K562 (cell line): ENCODE measurements at regions not wholly inside any gene's neighbourhood (a gene's known extent, or its start where the extent isn't known, plus 50 kb on each side); places are given as distances from the start of the nearest gene placed in this dataset.

Experiments used
- ATAC-seq: fragments of 200-7000 bp; cut with Tn5 transposase; 3 replicates; pipeline ENCODE4 v1.9.1; 2020; ENCODE audit warnings: moderate library complexity
- BruUV-seq: library from RNA; stranded (reverse); fragments of 400-500 nt; replicated peaks from 2 replicates; lab custom pipeline; 2021; lab: Mats Ljungman, UMichigan
- CTCF ChIA-PET: fragments of 300-600 bp; formaldehyde crosslinking; extraction: SDS; loops from one replicate; lab custom pipeline; 2021; ENCODE audit warnings: low intra/inter-chr PET ratio; lab: Yijun Ruan, JAX
- POLR2A ChIA-PET: fragments of 300-600, 350-650 bp; sonication (Branson Sonifier 250); formaldehyde crosslinking; extraction: SDS; loops from one replicate; lab custom pipeline; 2021; ENCODE audit warnings: antibody characterized with exemption, inconsistent platforms; lab: Yijun Ruan, JAX
- DNase-seq, 4 experiments: peaks; one replicate each; pipeline versions ENCODE4 v3.0.0 to v3.0.0-alpha.2; 2011 to 2018; ENCODE audit warnings: low spot score in 3 of 4, mixed read lengths in 3 of 4; ENCODE audit errors: extremely low read depth in 1 of 4
- FAIRE-seq: peaks from 2 replicates; lab custom pipeline; 2011; peaks lifted over from hg19 to GRCh38; lab: Jason Lieb, UNC
- H2AFZ ChIP-seq: 2 replicates; pipeline ENCODE4 v1.6.0; 2011; ENCODE audit warnings: low read depth, low read length, control low read depth, inconsistent platforms
- H3K27ac ChIP-seq: fragments of 200-600 bp; 3 replicates; pipeline ENCODE4 v1.8.0; 2011; ENCODE audit warnings: low read depth, mild to moderate bottlenecking, control low read depth, inconsistent platforms, low read length, moderate library complexity, mixed read lengths; ENCODE audit errors: extremely low read depth
- H3K27me3 ChIP-seq, 2 experiments: fragments of 300-600 bp in 1 of 2; 2 replicates in 1 of 2; 3 replicates in 1 of 2; pipeline versions ENCODE4 v1.6.0 to v1.8.0; 2011; ENCODE audit warnings: inconsistent platforms in 2 of 2, low read length in 2 of 2, mild to moderate bottlenecking in 1 of 2, mixed read lengths in 1 of 2, moderate library complexity in 1 of 2; ENCODE audit not compliant: control insufficient read depth in 2 of 2, insufficient read depth in 2 of 2
- H3K36me3 ChIP-seq: fragments of 300-600 bp; 3 replicates; pipeline ENCODE4 v1.8.0; 2011; ENCODE audit warnings: mild to moderate bottlenecking, low read length, inconsistent platforms; ENCODE audit not compliant: control insufficient read depth, insufficient read depth
- H3K4me1 ChIP-seq, 2 experiments: fragments of 200-600 bp in 1 of 2; replicated peaks in 1 of 2; 2 replicates in 1 of 2; 3 replicates in 1 of 2; pipeline versions ENCODE4 v1.5.1 to v1.8.0; 2011; ENCODE audit warnings: inconsistent platforms in 2 of 2, low read length in 2 of 2, mild to moderate bottlenecking in 1 of 2, mixed read lengths in 1 of 2, moderate library complexity in 1 of 2; ENCODE audit not compliant: control insufficient read depth in 2 of 2, insufficient read depth in 2 of 2
- H3K4me2 ChIP-seq: 2 replicates; pipeline ENCODE4 v1.6.1; 2011; ENCODE audit warnings: low read length, control low read depth, inconsistent platforms, mixed read lengths; ENCODE audit not compliant: insufficient read depth
- H3K4me3 ChIP-seq: fragments of 200-600 bp; sonication (generic), shearing (Covaris generic); 2 replicates; pipeline ENCODE4 v1.5.1; 2016; ENCODE audit warnings: control low read depth, inconsistent platforms
- H3K79me2 ChIP-seq: fragments of 200-600 bp; 3 replicates; pipeline ENCODE4 v1.8.0; 2011; ENCODE audit warnings: low read length, inconsistent platforms; ENCODE audit not compliant: control insufficient read depth, insufficient read depth
- H3K9ac ChIP-seq, 2 experiments: 2 replicates each; pipeline versions ENCODE4 v1.6.0 to v1.6.1; 2011; ENCODE audit warnings: low read depth in 2 of 2, low read length in 2 of 2, control low read depth in 1 of 2, inconsistent platforms in 1 of 2, mild to moderate bottlenecking in 1 of 2, mixed read lengths in 1 of 2; ENCODE audit not compliant: insufficient read depth in 1 of 2
- H3K9me1 ChIP-seq: one replicate; pipeline ENCODE4 v1.6.0; 2011; ENCODE audit warnings: inconsistent platforms, mild to moderate bottlenecking, low read length, moderate library complexity; ENCODE audit not compliant: control insufficient read depth, insufficient read depth
- H3K9me3 ChIP-seq: replicated peaks from 2 replicates; pipeline ENCODE4 v1.5.1; 2011; ENCODE audit warnings: low read depth, low read length, inconsistent platforms; ENCODE audit not compliant: control insufficient read depth, insufficient read depth
- H4K20me1 ChIP-seq: replicated peaks from 2 replicates; pipeline ENCODE4 v1.6.1; 2011; ENCODE audit warnings: low read length, inconsistent platforms, mixed read lengths; ENCODE audit not compliant: control insufficient read depth, insufficient read depth
- CBFA2T3 ChIP-seq: fragments of 450-650 bp; IDR thresholded peaks from 2 replicates; pipeline ENCODE4 v1.6.1; 2017
- ETS2 ChIP-seq: IDR thresholded peaks from 2 replicates; pipeline ENCODE4 v1.6.1; 2016; ENCODE audit warnings: borderline replicate concordance, missing genetic modification characterization, mild to moderate bottlenecking, moderate library complexity, missing compliant biosample characterization; ENCODE audit not compliant: poor library complexity, severe bottlenecking
- HSF4 ChIP-seq: fragments of 250-450 bp; sonication (Bioruptor Pico); IDR thresholded peaks from 2 replicates; pipeline ENCODE4 v2.1.2; 2022; ENCODE audit warnings: mild to moderate bottlenecking, moderate library complexity, borderline replicate concordance
- NFE2 ChIP-seq: IDR thresholded peaks from 2 replicates; pipeline ENCODE4 v1.6.1; 2014; ENCODE audit warnings: antibody characterized with exemption, low read depth
- POLR2AphosphoS2 ChIP-seq: IDR thresholded peaks from 2 replicates; pipeline ENCODE4 v1.6.1; 2012; ENCODE audit warnings: low read length, improper control_type of control experiment
- PRMT5 ChIP-seq: sonication (generic); formaldehyde crosslinking; IDR thresholded peaks from 2 replicates; pipeline ENCODE4 v1.5.0; 2020; ENCODE audit warnings: missing genetic modification reagents
- RAD51 ChIP-seq: fragments of 450-650 bp; IDR thresholded peaks from 2 replicates; pipeline ENCODE4 v1.7.1; 2016; ENCODE audit warnings: low read depth, mild to moderate bottlenecking, borderline replicate concordance
- SMAD1 ChIP-seq: fragments of 150-350 bp; IDR thresholded peaks from 2 replicates; pipeline ENCODE4 v1.6.1; 2014; ENCODE audit warnings: low read length, low read depth; ENCODE audit not compliant: partially characterized antibody
- SMARCA5 ChIP-seq: fragments of 450-650 bp; IDR thresholded peaks from 2 replicates; pipeline ENCODE4 v1.6.1; 2016
- XRCC5 ChIP-seq: fragments of 200-400 bp; formaldehyde crosslinking; IDR thresholded peaks from 2 replicates; pipeline ENCODE4 v1.6.1; 2017; ENCODE audit warnings: low read depth, mild to moderate bottlenecking, low read length
- ZFP1 ChIP-seq: fragments of 450-650 bp; formaldehyde crosslinking; IDR thresholded peaks from 2 replicates; pipeline ENCODE4 v1.4.0; 2020; ENCODE audit warnings: mild to moderate bottlenecking, mixed read lengths
- ZNF23 ChIP-seq: fragments of 250-450 bp; sonication (Bioruptor Pico); IDR thresholded peaks from 2 replicates; pipeline ENCODE4 v1.4.0; 2020; ENCODE audit warnings: mild to moderate bottlenecking
- WGBS: fragments of 100-300 bp; shearing (Covaris generic); methylation state at CpG from one replicate; pipeline ENCODE4 v1.1.6; 2016; ENCODE audit warnings: low coverage, mixed read lengths; ENCODE audit not compliant: insufficient coverage; ENCODE audit errors: missing lambda C conversion rate; 5-methylcytosine and 5-hydroxymethylcytosine counted together
- in situ Hi-C: fragments of 300-500 bp; cut with MboI; formaldehyde crosslinking; loops from 4 replicates; pipeline ENCODE4 v1.15.0; 2018; ENCODE audit warnings: inconsistent platforms, mixed read lengths
- intact Hi-C: fragments of 100-400 bp; cut with micrococcal nuclease; formaldehyde crosslinking; loops from 2 replicates; pipeline ENCODE4 v1.14.2; 2022
- TF ChIP-seq, protein P1 (sequence below): IDR thresholded peaks from 2 replicates; pipeline ENCODE4 v1.6.1; 2011; ENCODE audit warnings: borderline replicate concordance, low read depth, mild to moderate bottlenecking, moderate library complexity, low read length; ENCODE audit not compliant: insufficient read depth, poor library complexity, severe bottlenecking

- no peak for FAIRE-seq
- Histone ChIP-seq H3K27ac (no peak overlapping the region), H2AFZ (no peak overlapping the region), H3K9me3 (no peaks in the 10 kb centered on the region), H3K4me3 (no peak overlapping the region), H4K20me1 (no peaks in the 10 kb centered on the region), H3K9me1 (no peaks in the 10 kb centered on the region), H3K4me2 (no peak overlapping the region), H3K4me1 (no peaks in the 10 kb centered on the region), H3K9ac (no peak overlapping the region), H3K27me3 (no peaks in the 10 kb centered on the region), H3K79me2 (no peaks in the 10 kb centered on the region), H3K36me3 (no peaks in the 10 kb centered on the region)
- ChIA-PET POLR2A (no interaction called here), CTCF (no interaction called here)
- BruUV-seq, result no TSS peak
- TF ChIP-seq SMAD1 (no peak), HSF4 (CRISPR knock-in tag) (no peak)
- no peak for DNase-seq
- intact Hi-C loops, result no loop called here
- ATAC-seq, result no peak
- in situ Hi-C loops, result no loop called here
- 2% methylated on average over 10 of the region's 11 CpGs for WGBS
These were observed 558.2 kb upstream of the JAG1 start for GRCh38 chr20:11231742-11232648.

GRCh38 chr20:11232896-11233295 is 559.1 kb upstream of the JAG1 start:
- 2% methylated on average over 8 of the region's 8 CpGs for WGBS
- in situ Hi-C loops, result no loop called here
- TF ChIP-seq PRMT5 (CRISPR knock-in tag) (no peak), SMARCA5 (no peak), NFE2 (no peak), POLR2AphosphoS2 (no peak), CBFA2T3 (no peak), RAD51 (no peak), ZFP1 (CRISPR knock-in tag) (no peak), ETS2 (tag) (no peak), ZNF23 (CRISPR knock-in tag) (no peak), XRCC5 (no peak)
- TF ChIP-seq, protein P1, sequence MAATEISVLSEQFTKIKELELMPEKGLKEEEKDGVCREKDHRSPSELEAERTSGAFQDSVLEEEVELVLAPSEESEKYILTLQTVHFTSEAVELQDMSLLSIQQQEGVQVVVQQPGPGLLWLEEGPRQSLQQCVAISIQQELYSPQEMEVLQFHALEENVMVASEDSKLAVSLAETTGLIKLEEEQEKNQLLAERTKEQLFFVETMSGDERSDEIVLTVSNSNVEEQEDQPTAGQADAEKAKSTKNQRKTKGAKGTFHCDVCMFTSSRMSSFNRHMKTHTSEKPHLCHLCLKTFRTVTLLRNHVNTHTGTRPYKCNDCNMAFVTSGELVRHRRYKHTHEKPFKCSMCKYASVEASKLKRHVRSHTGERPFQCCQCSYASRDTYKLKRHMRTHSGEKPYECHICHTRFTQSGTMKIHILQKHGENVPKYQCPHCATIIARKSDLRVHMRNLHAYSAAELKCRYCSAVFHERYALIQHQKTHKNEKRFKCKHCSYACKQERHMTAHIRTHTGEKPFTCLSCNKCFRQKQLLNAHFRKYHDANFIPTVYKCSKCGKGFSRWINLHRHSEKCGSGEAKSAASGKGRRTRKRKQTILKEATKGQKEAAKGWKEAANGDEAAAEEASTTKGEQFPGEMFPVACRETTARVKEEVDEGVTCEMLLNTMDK, result no peak

More at GRCh38 chr20:11232896-11233295, 559.1 kb upstream of the JAG1 start:
- Histone ChIP-seq H3K4me1 (no peaks in the 10 kb centered on the region), H3K9me3 (no peaks in the 10 kb centered on the region), H3K4me2 (no peak overlapping the region), H4K20me1 (no peaks in the 10 kb centered on the region), H3K27ac (no peak overlapping the region), H3K36me3 (no peaks in the 10 kb centered on the region), H3K4me3 (no peak overlapping the region), H3K27me3 (no peaks in the 10 kb centered on the region), H3K9me1 (no peaks in the 10 kb centered on the region), H2AFZ (no peak overlapping the region), H3K79me2 (no peaks in the 10 kb centered on the region), H3K9ac (no peak overlapping the region)
- FAIRE-seq (no peak), ATAC-seq (no peak), DNase-seq (no peak)
- ChIA-PET POLR2A (no interaction called here), CTCF (no interaction called here)
- intact Hi-C loops, result no loop called here
- BruUV-seq, result no TSS peak
